GM06990 (cell line): ENCODE measurements at regions not wholly inside any gene's neighbourhood (a gene's known extent, or its start where the extent isn't known, plus 50 kb on each side); places are given as distances from the start of the nearest gene placed in this dataset.

Experiments used
- DNase-seq: peaks from one replicate; pipeline ENCODE4 v3.0.0-alpha.2; 2011; ENCODE audit not compliant: insufficient read length; ENCODE audit errors: extremely low read depth
- H3K27me3 ChIP-seq: replicated peaks from 2 replicates; pipeline ENCODE4 v1.6.0; 2011; ENCODE audit warnings: low read length; ENCODE audit not compliant: control insufficient read depth, insufficient read depth
- H3K36me3 ChIP-seq: 2 replicates; pipeline ENCODE4 v1.5.1; 2011; ENCODE audit warnings: low read length; ENCODE audit not compliant: control insufficient read depth, insufficient read depth
- H3K4me3 ChIP-seq: replicated peaks from 2 replicates; pipeline ENCODE4 v1.5.1; 2011; ENCODE audit warnings: low read depth, mild to moderate bottlenecking, control low read depth, low read length
- CTCF ChIP-seq: IDR thresholded peaks from 2 replicates; pipeline ENCODE4 v1.5.1; 2011; ENCODE audit warnings: low read length, control low read depth, mild to moderate bottlenecking, inconsistent platforms; ENCODE audit not compliant: insufficient read depth, poor library complexity, severe bottlenecking

GRCh38 chr2:196482119-196483065, 157.1 kb upstream of the CCDC150 start:
- DNase-seq: no peak
- Histone ChIP-seq H3K4me3 (no peak overlapping the region), H3K27me3 (no peaks in the 10 kb centered on the region), H3K36me3 (no peaks in the 10 kb centered on the region)
- peak; percentile 41 for TF ChIP-seq CTCF

DNA sequence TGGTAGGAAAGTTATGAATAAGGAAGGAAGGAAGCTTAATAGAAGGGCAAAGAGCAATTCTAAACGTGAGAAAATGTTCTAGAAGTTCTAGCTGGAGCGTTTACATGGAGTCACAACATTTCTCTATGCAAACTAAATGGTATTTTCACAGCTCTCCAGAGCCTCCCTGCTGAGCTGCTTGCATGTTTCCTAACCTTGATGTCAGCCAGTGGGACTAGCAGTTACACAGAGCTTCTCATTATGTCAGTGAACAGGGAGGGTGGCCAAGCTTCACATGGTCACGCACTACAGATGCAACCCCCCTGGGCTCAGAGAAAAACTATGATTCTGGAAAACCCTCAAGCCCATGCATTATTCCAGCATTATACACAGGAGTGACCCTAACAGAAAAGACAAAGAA, 153.4 kb upstream of the CCDC150 start:
- no peak for DNase-seq
- no peak for TF ChIP-seq CTCF
- Histone ChIP-seq H3K36me3 (no peaks in the 10 kb centered on the region), H3K27me3 (no peaks in the 10 kb centered on the region), H3K4me3 (no peak overlapping the region)

GRCh38 chr2:196487417-196487816, 152.1 kb upstream of the CCDC150 start:
- H3K4me3 ChIP-seq: no peak overlapping the region
- no peaks in the 10 kb centered on the region for H3K27me3 ChIP-seq
- DNase-seq: no peak

GRCh38 chr2:196489371-196489770, 150.1 kb upstream of the CCDC150 start:
- no peak for TF ChIP-seq CTCF
- no peak for DNase-seq
- no peaks in the 10 kb centered on the region for H3K27me3 ChIP-seq
- no peak overlapping the region for H3K4me3 ChIP-seq
- no peaks in the 10 kb centered on the region for H3K36me3 ChIP-seq

More at GRCh38 chr2:196487417-196487816, 152.1 kb upstream of the CCDC150 start:
- TF ChIP-seq CTCF: no peak
- H3K36me3 ChIP-seq: no peaks in the 10 kb centered on the region

GRCh38 chr2:196492946-196493345, 146.6 kb upstream of the CCDC150 start:
- DNase-seq: no peak
- Histone ChIP-seq H3K27me3 (no peaks in the 10 kb centered on the region), H3K36me3 (no peaks in the 10 kb centered on the region), H3K4me3 (no peak overlapping the region)
- no peak for TF ChIP-seq CTCF

- Histone ChIP-seq H3K36me3 (no peaks in the 10 kb centered on the region), H3K4me3 (no peak overlapping the region), H3K27me3 (no peaks in the 10 kb centered on the region)
- DNase-seq: no peak
- no peak for TF ChIP-seq CTCF
Observed at GRCh38 chr2:196498962-196499361, 140.6 kb upstream of the CCDC150 start.
